PFSK-1 (cell line): ENCODE measurements at regions not wholly inside any gene's neighbourhood (a gene's known extent, or its start where the extent isn't known, plus 50 kb on each side); places are given as distances from the start of the nearest gene placed in this dataset.

ENCODE experiments used
- FOXP2 ChIP-seq: optimal IDR thresholded peaks from 2 replicates; pipeline ENCODE3; 2011; ENCODE audit warnings: borderline replicate concordance, control low read depth, inconsistent platforms; ENCODE audit not compliant: insufficient read depth; ENCODE audit errors: extremely low read length, extremely low read depth
- POLR2AphosphoS5 ChIP-seq: IDR thresholded peaks from 2 replicates; pipeline ENCODE4 v1.6.1; 2012; ENCODE audit warnings: low read depth, mild to moderate bottlenecking, control low read depth, low read length, moderate library complexity
- REST ChIP-seq, 2 experiments: IDR thresholded peaks; 2 replicates each; pipeline versions ENCODE4 v1.6.1 to v1.8.0; 2011 to 2012; ENCODE audit warnings: low read depth in 2 of 2, low read length in 2 of 2, control low read depth in 1 of 2, inconsistent platforms in 1 of 2, mild to moderate bottlenecking in 1 of 2, moderate library complexity in 1 of 2; ENCODE audit not compliant: insufficient read depth in 1 of 2
- SIN3A ChIP-seq: IDR thresholded peaks from 2 replicates; pipeline ENCODE4 v1.6.1; 2012; ENCODE audit warnings: mild to moderate bottlenecking, low read length, moderate library complexity, borderline replicate concordance; ENCODE audit not compliant: insufficient read depth
- TAF1 ChIP-seq: IDR thresholded peaks from 2 replicates; pipeline ENCODE4 v1.6.1; 2012; ENCODE audit warnings: low read length, control low read depth, borderline replicate concordance; ENCODE audit not compliant: insufficient read depth

- no peak for TF ChIP-seq TAF1
- no peak; the same call in 1 of the 2 replicates for TF ChIP-seq POLR2AphosphoS5
- no peak for TF ChIP-seq REST (IDR thresholded peaks at IDR 0.05; ENCODE audit: insufficient read depth in 1 of 2, low read depth in 2 of 2, low read length in 2 of 2)
- TF ChIP-seq FOXP2: no peak
- peak; percentile 37; the same call in 1 of the 2 replicates for TF ChIP-seq SIN3A
Measured at GRCh38 chr12:20213723-20214625, 154.4 kb upstream of the PDE3A start.

DNA sequence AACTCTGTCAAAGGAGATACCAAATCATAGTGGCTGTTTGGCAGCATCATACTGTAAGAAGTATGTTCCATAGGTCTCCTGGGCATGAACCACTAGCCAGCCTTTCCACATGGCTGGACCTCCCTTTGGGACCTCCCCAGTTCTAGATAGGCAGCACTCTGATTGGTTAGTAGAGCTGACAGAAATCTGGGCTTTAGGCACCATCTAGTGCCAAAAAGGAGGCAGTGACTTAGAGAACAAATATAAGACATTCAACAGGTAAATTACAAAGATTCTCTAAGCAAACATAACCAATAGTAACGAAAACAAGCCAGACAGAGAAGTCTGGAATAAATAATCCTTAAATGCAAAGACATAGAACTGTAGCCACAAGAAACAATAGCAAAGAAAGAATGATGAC lies 148.0 kb upstream of the PDE3A start:
- TF ChIP-seq TAF1: no peak
- no peak for TF ChIP-seq SIN3A
- TF ChIP-seq POLR2AphosphoS5: no peak

GRCh38 chr12:20232931-20233675 lies 135.2 kb upstream of the PDE3A start:
- TF ChIP-seq FOXP2: no peak
- no peak for TF ChIP-seq SIN3A
- TF ChIP-seq TAF1: no peak
- no peak for TF ChIP-seq POLR2AphosphoS5
- TF ChIP-seq REST (IDR thresholded peaks at IDR 0.05; ENCODE audit: insufficient read depth in 1 of 2, low read depth in 2 of 2, low read length in 2 of 2): no peak

GRCh38 chr12:20234474-20234873 lies 133.9 kb upstream of the PDE3A start:
- TF ChIP-seq SIN3A (no peak), REST (IDR thresholded peaks at IDR 0.05; ENCODE audit: insufficient read depth in 1 of 2, low read depth in 2 of 2, low read length in 2 of 2) (no peak), TAF1 (no peak), FOXP2 (no peak), POLR2AphosphoS5 (no peak)

- no peak for TF ChIP-seq REST (IDR thresholded peaks at IDR 0.05; ENCODE audit: insufficient read depth in 1 of 2, low read depth in 2 of 2, low read length in 2 of 2)
- no peak for TF ChIP-seq SIN3A
- TF ChIP-seq FOXP2: no peak
- TF ChIP-seq TAF1: no peak
- no peak for TF ChIP-seq POLR2AphosphoS5
Measured at GRCh38 chr12:20237091-20237490, 131.2 kb upstream of the PDE3A start.
